ENCODE measurements at regions not wholly inside any gene's neighbourhood (a gene's known extent, or its start where the extent isn't known, plus 50 kb on each side); places are given as distances from the start of the nearest gene placed in this dataset.
"Not testable (repeated sequence)": the region's sequence is repeated elsewhere in the genome, so short reads cannot be mapped to it uniquely, and the experiment has no call there.

DNA sequence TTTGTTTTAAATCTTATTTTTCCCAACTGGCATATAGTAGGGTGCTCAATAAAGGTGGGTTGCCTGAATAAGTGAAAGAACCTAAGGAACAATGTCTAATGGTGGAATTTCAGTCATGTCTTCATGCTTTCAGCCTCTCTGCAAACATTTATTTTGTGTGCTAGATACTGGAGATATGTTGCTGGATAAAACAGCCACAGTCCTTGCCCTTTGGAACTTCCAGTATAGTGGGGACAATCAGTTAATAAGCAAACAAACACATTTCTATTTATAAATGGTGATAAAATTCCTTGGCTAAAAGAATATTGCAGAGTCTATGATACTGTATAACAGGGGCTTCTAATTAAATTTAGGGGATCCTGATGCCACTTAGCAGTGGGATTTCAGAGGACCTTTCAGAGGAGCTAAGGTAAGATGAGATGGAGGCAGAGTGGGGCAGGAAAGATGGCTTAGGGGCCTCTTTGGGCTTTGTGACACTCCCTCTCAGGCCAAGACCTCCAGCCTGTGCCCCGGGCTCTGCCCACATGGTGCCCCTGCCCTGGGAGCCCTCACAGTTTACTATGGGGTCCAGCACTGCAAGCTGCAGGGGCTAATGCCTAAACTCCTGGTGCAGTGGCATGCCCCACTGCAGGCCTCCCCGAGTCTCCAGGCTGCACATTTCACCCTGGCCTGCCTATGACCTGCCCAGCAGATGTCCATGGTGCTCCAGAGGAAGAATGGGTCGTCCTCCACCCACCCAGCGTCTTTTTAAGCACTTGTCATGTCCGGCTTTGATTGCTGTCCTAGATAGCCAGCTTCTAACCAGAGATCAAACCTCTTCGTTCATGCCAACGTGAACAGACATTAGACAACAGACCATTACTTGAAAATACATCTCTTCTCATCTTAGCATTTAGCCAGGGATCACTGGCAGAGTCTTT lies 61.6 kb upstream of the PRR23C start:
- no peaks in the 10 kb centered on the region for H4K20me1 ChIP-seq
- no peaks in the 10 kb centered on the region for H3K27me3 ChIP-seq
- H3K4me3 ChIP-seq = no peak overlapping the region
- H3K9me3 ChIP-seq = no peaks in the 10 kb centered on the region
- TF ChIP-seq Cebpa-rat (IDR thresholded peaks at IDR 0.05) = no peak
- no peaks in the 10 kb centered on the region for H3K36me3 ChIP-seq
- H3K4me2 ChIP-seq = no peak overlapping the region
- H3K27ac ChIP-seq = no peak overlapping the region
- H3K9ac ChIP-seq = no peak overlapping the region
- peaks cover 4% of the 10 kb centered on the region for H3K4me1 ChIP-seq

GRCh38 chr3:139107424-139108252 lies 62.9 kb upstream of the PRR23C start:
- H3K9me3 ChIP-seq = no peaks in the 10 kb centered on the region
- H3K36me3 ChIP-seq = no peaks in the 10 kb centered on the region
- TF ChIP-seq Cebpa-rat (IDR thresholded peaks at IDR 0.05) = no peak
- no peaks in the 10 kb centered on the region for H3K27me3 ChIP-seq
- no peak overlapping the region for H3K4me3 ChIP-seq
- no peaks in the 10 kb centered on the region for H3K4me1 ChIP-seq
- no peak overlapping the region for H3K9ac ChIP-seq
- H3K4me2 ChIP-seq = no peak overlapping the region
- H3K27ac ChIP-seq = no peak overlapping the region
- no peaks in the 10 kb centered on the region for H4K20me1 ChIP-seq

DNA sequence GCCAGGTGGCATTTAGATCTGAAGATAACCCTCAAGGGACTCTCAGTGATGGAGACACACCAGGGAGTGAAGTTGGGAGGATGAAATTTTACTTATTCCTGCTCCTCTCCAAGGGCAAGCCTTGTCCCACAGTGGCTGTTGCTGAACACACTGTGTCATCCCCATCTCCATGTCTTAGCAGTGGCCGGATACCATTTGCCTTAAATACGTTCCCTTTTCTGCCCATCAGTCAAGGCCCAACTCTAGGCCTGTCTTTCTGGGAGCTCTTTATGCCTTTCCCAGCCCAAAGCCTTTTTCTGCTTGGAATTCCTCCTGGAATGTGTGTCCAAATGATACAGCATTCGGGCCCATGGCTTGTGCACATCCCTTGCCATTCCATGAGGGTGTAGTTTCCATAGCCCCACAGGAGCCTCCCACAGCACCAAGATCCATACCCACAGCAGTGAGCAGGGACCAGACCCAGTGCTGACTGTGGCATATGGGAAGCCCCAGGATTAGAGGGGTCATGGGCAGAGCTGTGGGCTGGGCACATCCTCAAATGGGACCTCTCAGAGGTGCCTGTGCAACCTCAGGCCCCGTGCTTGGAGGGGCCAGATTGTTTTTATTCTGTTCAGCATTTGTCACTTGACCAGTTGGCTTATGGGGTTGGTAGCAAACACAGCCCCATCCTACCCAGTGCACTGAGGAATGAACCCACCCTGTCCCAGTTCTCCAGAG lies 63.7 kb upstream of the PRR23C start:
- Histone ChIP-seq H3K9me3 (no peaks in the 10 kb centered on the region), H3K27me3 (no peaks in the 10 kb centered on the region), H3K9ac (no peak overlapping the region), H3K4me3 (no peak overlapping the region), H3K27ac (no peak overlapping the region), H3K36me3 (no peaks in the 10 kb centered on the region), H3K4me2 (no peak overlapping the region), H4K20me1 (no peaks in the 10 kb centered on the region), H3K4me1 (no peaks in the 10 kb centered on the region)
- no peak for TF ChIP-seq Cebpa-rat (IDR thresholded peaks at IDR 0.05)

DNA sequence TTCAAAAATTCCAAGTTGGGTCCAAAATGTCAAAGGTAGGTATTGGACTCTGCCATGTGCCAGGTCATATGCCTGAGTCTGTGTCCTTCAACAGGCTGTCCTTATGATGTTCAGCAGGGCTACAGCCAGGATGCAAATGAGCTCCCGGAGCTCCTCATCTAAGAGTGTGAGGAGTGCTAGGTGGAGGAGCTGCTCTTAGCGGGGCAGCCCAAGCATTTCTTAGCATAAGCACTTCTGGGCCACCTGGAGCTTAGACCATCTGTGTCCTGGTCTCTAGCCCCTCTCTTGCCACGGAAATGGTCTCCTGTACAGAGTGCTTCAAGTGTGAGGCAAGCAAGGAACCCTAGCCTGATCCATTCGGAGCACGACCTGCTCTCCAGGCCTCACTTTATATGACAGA lies 64.6 kb upstream of the PRR23C start:
- no peak overlapping the region for H3K27ac ChIP-seq
- no peaks in the 10 kb centered on the region for H3K9me3 ChIP-seq
- H3K4me1 ChIP-seq = no peaks in the 10 kb centered on the region
- H3K9ac ChIP-seq = no peak overlapping the region
- H3K4me2 ChIP-seq = no peak overlapping the region
- H3K27me3 ChIP-seq = no peaks in the 10 kb centered on the region
- H4K20me1 ChIP-seq = no peaks in the 10 kb centered on the region
- H3K4me3 ChIP-seq = no peak overlapping the region
- no peaks in the 10 kb centered on the region for H3K36me3 ChIP-seq
- TF ChIP-seq Cebpa-rat (IDR thresholded peaks at IDR 0.05) = no peak

GRCh38 chr3:139110072-139110830 lies 65.6 kb upstream of the PRR23C start:
- Histone ChIP-seq H3K4me1 (no peaks in the 10 kb centered on the region), H3K27me3 (no peaks in the 10 kb centered on the region), H3K4me3 (no peak overlapping the region), H3K9ac (no peak overlapping the region), H4K20me1 (no peaks in the 10 kb centered on the region), H3K4me2 (no peak overlapping the region), H3K9me3 (no peaks in the 10 kb centered on the region), H3K27ac (no peak overlapping the region), H3K36me3 (no peaks in the 10 kb centered on the region)
- TF ChIP-seq Cebpa-rat (IDR thresholded peaks at IDR 0.05) = no peak

DNA sequence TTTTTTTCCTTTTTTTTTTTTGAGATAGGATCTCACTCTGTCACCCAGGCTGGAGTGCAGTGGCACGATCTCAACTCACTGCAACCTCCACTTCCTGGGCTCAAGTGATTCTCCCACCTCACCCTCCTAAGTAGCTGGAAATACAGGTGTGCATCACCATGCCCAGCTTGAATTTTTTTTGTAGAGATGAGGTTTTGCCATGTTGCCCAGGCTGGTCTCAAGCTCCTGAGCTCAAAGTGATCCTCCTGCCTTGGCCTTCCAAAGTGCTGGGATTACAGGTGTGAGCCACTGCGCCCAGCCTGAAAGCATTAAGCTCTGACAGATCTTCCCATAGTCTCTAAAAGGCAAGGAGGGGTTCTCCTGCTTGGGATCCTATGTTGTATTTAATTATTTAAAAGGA lies 66.2 kb upstream of the PRR23C start:
- H4K20me1 ChIP-seq, H3K4me3 ChIP-seq, H3K27me3 ChIP-seq, H3K27ac ChIP-seq, H3K36me3 ChIP-seq, H3K9me3 ChIP-seq, H3K9ac ChIP-seq, H3K4me1 ChIP-seq, H3K4me2 ChIP-seq: not testable (repeated sequence)

DNA sequence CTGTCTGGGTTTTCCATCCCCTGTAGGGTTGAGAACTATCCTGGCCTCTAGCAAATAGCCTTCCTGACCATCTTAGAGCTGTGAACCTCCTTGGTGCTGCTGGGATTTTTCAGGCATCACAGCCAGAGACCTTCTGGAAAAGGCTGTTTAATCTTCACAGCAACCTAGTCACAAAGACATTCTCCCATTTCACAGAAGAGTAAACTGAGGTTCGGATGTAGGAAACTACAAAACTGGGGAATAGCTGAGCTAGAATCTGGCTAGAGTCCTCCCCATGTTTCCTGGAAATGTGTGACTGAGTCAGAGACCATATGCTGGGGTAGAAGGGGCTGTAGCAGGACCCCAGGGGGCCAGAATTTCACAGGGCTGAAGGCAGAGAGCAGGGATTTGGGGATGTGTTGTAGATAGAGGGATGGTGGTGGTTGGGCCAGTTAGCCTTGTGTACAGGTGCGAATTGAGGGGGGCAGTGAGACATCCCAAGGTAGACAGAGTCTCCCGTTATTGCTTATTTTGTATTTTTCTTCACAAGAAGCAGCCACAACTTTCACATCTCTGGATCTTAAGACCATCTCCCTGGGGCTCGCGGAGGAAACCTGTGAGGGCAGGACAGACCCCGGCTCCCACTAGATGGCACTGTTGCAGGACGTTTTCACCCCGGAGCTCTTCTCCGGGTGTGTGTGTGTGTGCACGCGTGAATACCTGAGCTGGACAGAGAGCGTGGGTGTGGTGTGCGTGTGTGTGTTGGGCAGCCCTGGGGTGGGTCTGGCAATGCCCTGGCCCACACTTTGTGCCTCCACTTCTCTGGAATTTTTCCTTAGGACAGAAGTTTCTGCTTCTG lies 66.9 kb upstream of the PRR23C start:
- H3K4me3 ChIP-seq = no peak overlapping the region
- no peak overlapping the region for H3K9ac ChIP-seq
- H4K20me1 ChIP-seq = no peaks in the 10 kb centered on the region
- H3K4me2 ChIP-seq = no peak overlapping the region
- no peak for TF ChIP-seq Cebpa-rat (IDR thresholded peaks at IDR 0.05)
- no peaks in the 10 kb centered on the region for H3K36me3 ChIP-seq
- H3K4me1 ChIP-seq = no peaks in the 10 kb centered on the region
- H3K27me3 ChIP-seq = no peaks in the 10 kb centered on the region
- no peak overlapping the region for H3K27ac ChIP-seq
- H3K9me3 ChIP-seq = no peaks in the 10 kb centered on the region

GRCh38 chr3:139112230-139112558 lies 67.5 kb upstream of the PRR23C start:
- H3K4me2 ChIP-seq = no peak overlapping the region
- TF ChIP-seq Cebpa-rat (IDR thresholded peaks at IDR 0.05) = no peak
- H3K9me3 ChIP-seq = no peaks in the 10 kb centered on the region
- no peak overlapping the region for H3K27ac ChIP-seq
- no peaks in the 10 kb centered on the region for H3K36me3 ChIP-seq
- no peak overlapping the region for H3K9ac ChIP-seq
- H3K4me3 ChIP-seq = no peak overlapping the region
- H4K20me1 ChIP-seq = no peaks in the 10 kb centered on the region
- no peaks in the 10 kb centered on the region for H3K27me3 ChIP-seq
- no peaks in the 10 kb centered on the region for H3K4me1 ChIP-seq
